Gastroesophageal sphincter (tissue), 3 donors: ENCODE measurements at regions not wholly inside any gene's neighbourhood (a gene's known extent, or its start where the extent isn't known, plus 50 kb on each side); places are given as distances from the start of the nearest gene placed in this dataset.

Experiments used
- EP300 ChIP-seq: sonication (generic); formaldehyde crosslinking; IDR thresholded peaks from one replicate; pipeline ENCODE4 v1.6.1; 2017; ENCODE audit warnings: antibody characterized with exemption, mild to moderate bottlenecking
- POLR2A ChIP-seq, 2 donors: fragments of 450-650 bp; IDR thresholded peaks; one replicate each; pipeline ENCODE4 v1.6.1; 2017; ENCODE audit warnings: antibody characterized with exemption in 2 of 2, mild to moderate bottlenecking in 2 of 2, moderate library complexity in 1 of 2
- POLR2AphosphoS5 ChIP-seq: sonication (generic); formaldehyde crosslinking; IDR thresholded peaks from one replicate; pipeline ENCODE4 v1.6.1; 2017; ENCODE audit warnings: antibody characterized with exemption
- TF ChIP-seq, protein P1 (sequence below), 4 experiments: fragments of 200-600 bp in 2 of 4; fragments of 450-650 bp in 2 of 4; sonication (generic) in 1 of 4; IDR thresholded peaks; one replicate each; pipeline ENCODE4 v1.5.1; 2017 to 2019; ENCODE audit warnings: antibody characterized with exemption in 4 of 4, mild to moderate bottlenecking in 2 of 4, moderate library complexity in 2 of 4

DNA sequence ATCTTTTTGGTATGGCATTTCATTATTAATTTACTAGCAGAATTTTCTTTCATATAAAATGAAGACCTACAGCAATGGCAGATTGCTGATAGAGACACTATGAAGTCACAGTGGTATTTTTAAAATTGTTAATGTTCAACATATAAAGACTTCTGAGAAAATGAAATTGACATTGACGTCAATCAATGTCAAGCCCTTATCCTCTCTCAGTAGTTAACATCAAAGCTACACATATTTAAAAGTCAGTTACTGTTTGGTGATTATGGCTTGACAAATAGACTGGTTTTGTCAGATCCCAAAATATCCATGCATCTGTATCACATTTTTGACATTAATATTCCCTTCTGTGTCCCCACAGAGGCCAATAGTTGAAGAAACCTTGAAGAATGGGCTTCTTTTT lies 1069.1 kb upstream of the SEL1L start:
- TF ChIP-seq, protein P1, sequence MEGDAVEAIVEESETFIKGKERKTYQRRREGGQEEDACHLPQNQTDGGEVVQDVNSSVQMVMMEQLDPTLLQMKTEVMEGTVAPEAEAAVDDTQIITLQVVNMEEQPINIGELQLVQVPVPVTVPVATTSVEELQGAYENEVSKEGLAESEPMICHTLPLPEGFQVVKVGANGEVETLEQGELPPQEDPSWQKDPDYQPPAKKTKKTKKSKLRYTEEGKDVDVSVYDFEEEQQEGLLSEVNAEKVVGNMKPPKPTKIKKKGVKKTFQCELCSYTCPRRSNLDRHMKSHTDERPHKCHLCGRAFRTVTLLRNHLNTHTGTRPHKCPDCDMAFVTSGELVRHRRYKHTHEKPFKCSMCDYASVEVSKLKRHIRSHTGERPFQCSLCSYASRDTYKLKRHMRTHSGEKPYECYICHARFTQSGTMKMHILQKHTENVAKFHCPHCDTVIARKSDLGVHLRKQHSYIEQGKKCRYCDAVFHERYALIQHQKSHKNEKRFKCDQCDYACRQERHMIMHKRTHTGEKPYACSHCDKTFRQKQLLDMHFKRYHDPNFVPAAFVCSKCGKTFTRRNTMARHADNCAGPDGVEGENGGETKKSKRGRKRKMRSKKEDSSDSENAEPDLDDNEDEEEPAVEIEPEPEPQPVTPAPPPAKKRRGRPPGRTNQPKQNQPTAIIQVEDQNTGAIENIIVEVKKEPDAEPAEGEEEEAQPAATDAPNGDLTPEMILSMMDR (IDR thresholded peaks at IDR 0.05), result no peak
- TF ChIP-seq POLR2A (IDR thresholded peaks at IDR 0.05), result no peak
- no peak for TF ChIP-seq EP300
- no peak for TF ChIP-seq POLR2AphosphoS5
